Left lung (tissue), 4 donors: ENCODE measurements at regions not wholly inside any gene's neighbourhood (a gene's known extent, or its start where the extent isn't known, plus 50 kb on each side); places are given as distances from the start of the nearest gene placed in this dataset.

Experiments
- ATAC-seq: fragments of 200-7000 bp; cut with Tn5 transposase; one replicate; pipeline ENCODE4 v1.9.1; 2020; ENCODE audit warnings: moderate library complexity
- DNase-seq, 4 donors: peaks; one replicate each; pipeline ENCODE4 v3.0.0-alpha.2; 2013 to 2020
- H3K27ac ChIP-seq, 2 donors: fragments of 200-600 bp; sonication (generic) in 1 of 2; one replicate each; pipeline versions ENCODE4 v1.5.0 to v1.8.0; 2020 to 2021
- H3K27me3 ChIP-seq, 2 donors: fragments of 200-600 bp; sonication (generic) in 1 of 2; one replicate each; pipeline versions ENCODE4 v1.5.0 to v1.8.0; 2020 to 2021
- H3K36me3 ChIP-seq, 2 donors: fragments of 200-600 bp; sonication (generic) in 1 of 2; one replicate each; pipeline versions ENCODE4 v1.5.0 to v1.8.0; 2020 to 2021
- H3K4me1 ChIP-seq, 2 donors: fragments of 200-600 bp; one replicate each; pipeline ENCODE4 v1.8.0; 2021
- H3K4me3 ChIP-seq, 2 donors: fragments of 200-600 bp; sonication (generic) in 1 of 2; one replicate each; pipeline versions ENCODE4 v1.5.0 to v1.8.0; 2020 to 2021; ENCODE audit warnings: mild to moderate bottlenecking in 1 of 2
- H3K9me3 ChIP-seq, 2 donors: fragments of 200-600 bp; sonication (generic) in 1 of 2; one replicate each; pipeline versions ENCODE4 v1.5.0 to v1.8.0; 2020 to 2021
- CTCF ChIP-seq, 2 donors: fragments of 200-600 bp; sonication (generic) in 1 of 2; IDR thresholded peaks; one replicate each; pipeline versions ENCODE4 v1.5.0 to v1.8.0; 2021; ENCODE audit warnings: antibody characterized with exemption in 2 of 2
- intact Hi-C, 2 donors: fragments of 100-400 bp; cut with DNase I; formaldehyde crosslinking; loops; one replicate each; pipeline versions ENCODE4 v1.11.2 to v1.14.2; 2022
- donor health status: DM: no; HTN: yes; CAD: no.
- donor health status: DM: no; HTN: no; CAD: no.

DNA sequence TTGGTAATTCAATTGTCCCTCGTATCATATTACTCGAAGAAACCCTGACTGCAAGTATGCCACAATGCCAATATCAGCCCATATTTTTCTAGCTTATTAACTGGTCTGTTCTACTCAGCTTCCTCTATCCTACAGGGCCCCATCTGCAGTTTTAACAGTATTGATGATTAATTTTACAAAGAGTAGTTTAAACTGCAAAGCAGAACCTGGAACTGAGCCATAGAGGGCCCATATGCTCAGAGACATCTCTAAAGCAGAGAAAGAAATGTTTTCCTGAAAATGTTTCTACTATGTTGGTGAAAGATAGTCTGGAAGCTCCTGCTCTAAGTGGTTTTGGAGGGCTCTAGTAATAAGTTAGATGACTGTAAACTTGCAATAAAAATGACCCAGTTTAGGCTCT lies 259.4 kb upstream of the CENPE start:
- DNase-seq (no peak), ATAC-seq (no peak)
- Histone ChIP-seq H3K27me3 (no peaks in the 10 kb centered on the region), H3K9me3 (peaks cover 0 to 13% of the 10 kb centered on the region in 2 donors), H3K27ac (no peak overlapping the region), H3K4me1 (no peaks in the 10 kb centered on the region), H3K4me3 (no peak overlapping the region), H3K36me3 (no peaks in the 10 kb centered on the region)
- intact Hi-C loops, result no loop called here
- TF ChIP-seq CTCF (IDR thresholded peaks at IDR 0.05), result no peak

- H3K27ac ChIP-seq, result no peak overlapping the region
- H3K4me1 ChIP-seq, result no peaks in the 10 kb centered on the region
- no peaks in the 10 kb centered on the region for H3K27me3 ChIP-seq
- H3K9me3 ChIP-seq, result peaks cover 0 to 13% of the 10 kb centered on the region in 2 donors
- no peak for TF ChIP-seq CTCF (IDR thresholded peaks at IDR 0.05)
- intact Hi-C loops, result no loop called here
- no peaks in the 10 kb centered on the region for H3K36me3 ChIP-seq
- DNase-seq, result no peak
- H3K4me3 ChIP-seq, result no peak overlapping the region
- ATAC-seq, result no peak
These were observed 253.2 kb upstream of the CENPE start for GRCh38 chr4:103451341-103451740.

GRCh38 chr4:103450693-103451092 lies 252.6 kb upstream of the CENPE start:
- no peak overlapping the region for H3K4me3 ChIP-seq
- no peak for DNase-seq
- TF ChIP-seq CTCF (IDR thresholded peaks at IDR 0.05), result no peak

GRCh38 chr4:103449296-103450023 lies 251.3 kb upstream of the CENPE start:
- no peaks in the 10 kb centered on the region for H3K4me1 ChIP-seq
- intact Hi-C loops, result no loop called here
- DNase-seq, result no peak
- H3K27ac ChIP-seq, result no peak overlapping the region
- H3K4me3 ChIP-seq, result no peak overlapping the region
- ATAC-seq, result no peak
- no peaks in the 10 kb centered on the region for H3K9me3 ChIP-seq
- H3K36me3 ChIP-seq, result no peaks in the 10 kb centered on the region
- TF ChIP-seq CTCF (IDR thresholded peaks at IDR 0.05), result no peak
- H3K27me3 ChIP-seq, result no peaks in the 10 kb centered on the region

More at GRCh38 chr4:103450693-103451092, 252.6 kb upstream of the CENPE start:
- H3K9me3 ChIP-seq, result peaks cover 0 to 10% of the 10 kb centered on the region in 2 donors
- intact Hi-C loops, result no loop called here
- no peak overlapping the region for H3K27ac ChIP-seq
- H3K27me3 ChIP-seq, result no peaks in the 10 kb centered on the region
- no peak for ATAC-seq
- H3K36me3 ChIP-seq, result no peaks in the 10 kb centered on the region
- no peaks in the 10 kb centered on the region for H3K4me1 ChIP-seq

DNA sequence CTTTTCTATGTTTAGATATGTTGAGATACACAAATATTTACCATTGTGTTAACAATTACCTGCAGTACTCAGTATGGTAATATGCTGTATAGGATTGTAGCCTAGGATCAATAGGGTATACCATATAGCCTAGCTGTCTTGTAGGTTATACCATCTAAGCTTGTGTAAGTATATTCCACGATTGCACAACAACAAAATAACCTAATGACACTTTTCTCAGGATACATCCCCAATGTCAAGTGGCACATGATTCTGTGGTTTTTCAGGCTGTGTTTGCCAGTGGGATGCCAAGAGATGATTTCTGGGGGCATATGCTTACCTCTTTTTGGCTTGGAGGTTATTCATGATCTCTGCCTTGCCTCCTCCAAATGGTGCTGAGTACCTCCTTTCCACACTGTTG lies 247.2 kb upstream of the CENPE start:
- H3K27me3 ChIP-seq, result no peaks in the 10 kb centered on the region
- no peak overlapping the region for H3K27ac ChIP-seq
- H3K4me3 ChIP-seq, result no peak overlapping the region
- no peaks in the 10 kb centered on the region for H3K36me3 ChIP-seq
- H3K4me1 ChIP-seq, result no peaks in the 10 kb centered on the region
- TF ChIP-seq CTCF (IDR thresholded peaks at IDR 0.05), result no peak
- ATAC-seq (no peak), DNase-seq (no peak)
- no peaks in the 10 kb centered on the region for H3K9me3 ChIP-seq
- intact Hi-C loops, result no loop called here
